Body of pancreas (tissue), 4 donors: ENCODE measurements at regions not wholly inside any gene's neighbourhood (a gene's known extent, or its start where the extent isn't known, plus 50 kb on each side); places are given as distances from the start of the nearest gene placed in this dataset.
"Not testable (repeated sequence)": the region's sequence is repeated elsewhere in the genome, so short reads cannot be mapped to it uniquely, and the experiment has no call there.

ENCODE experiments used
- CTCF ChIP-seq, 7 experiments: fragments of 450-650 bp in 4 of 7; fragments of 200-600 bp in 3 of 7; sonication (generic) in 3 of 7; IDR thresholded peaks; one replicate each; pipeline ENCODE4 v1.5.1; 2016 to 2019; ENCODE audit warnings: antibody characterized with exemption in 7 of 7
- POLR2A ChIP-seq, 3 donors: fragments of 450-650 bp; IDR thresholded peaks; one replicate each; pipeline ENCODE4 v1.6.1; 2016; ENCODE audit warnings: antibody characterized with exemption in 3 of 3, mild to moderate bottlenecking in 2 of 3

DNA sequence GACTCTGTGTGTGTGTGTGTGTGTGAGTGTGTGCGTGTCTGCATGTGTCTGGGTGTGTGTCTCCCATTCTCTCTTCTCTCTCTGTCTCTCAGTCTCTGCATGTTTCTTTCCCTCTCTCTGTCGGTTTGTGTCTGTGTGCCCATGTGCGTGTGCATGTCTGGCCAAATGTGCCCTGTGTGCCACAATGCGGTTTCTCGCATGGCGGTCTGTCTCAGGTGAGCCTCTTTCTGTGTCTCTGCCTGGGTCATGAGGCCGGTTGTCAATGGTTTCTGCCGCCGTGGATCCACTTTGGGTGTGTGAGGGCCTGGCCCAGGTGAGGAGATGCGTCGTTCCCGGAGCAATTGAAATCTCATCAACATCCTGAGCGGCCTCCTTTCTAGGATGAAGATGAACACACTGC lies 3882.1 kb downstream of the SRGAP2C start:
- TF ChIP-seq CTCF, POLR2A (IDR thresholded peaks at IDR 0.05): not testable (repeated sequence)
